AG09309 (cell line): ENCODE measurements at regions not wholly inside any gene's neighbourhood (a gene's known extent, or its start where the extent isn't known, plus 50 kb on each side); places are given as distances from the start of the nearest gene placed in this dataset.

ENCODE experiments used
- DNase-seq: peaks from one replicate; pipeline ENCODE4 v3.0.0-alpha.2; 2010; ENCODE audit warnings: low read depth
- H3K4me3 ChIP-seq: 2 replicates; pipeline ENCODE4 v1.5.1; 2011; ENCODE audit warnings: mild to moderate bottlenecking, low read depth, low read length, moderate library complexity; ENCODE audit not compliant: control insufficient read depth
- TF ChIP-seq, protein P1 (sequence below): IDR thresholded peaks from 2 replicates; pipeline ENCODE4 v1.5.1; 2011; ENCODE audit warnings: mild to moderate bottlenecking, low read depth, low read length, inconsistent platforms; ENCODE audit not compliant: insufficient read depth, control insufficient read depth; ENCODE audit errors: missing control alignments

DNA sequence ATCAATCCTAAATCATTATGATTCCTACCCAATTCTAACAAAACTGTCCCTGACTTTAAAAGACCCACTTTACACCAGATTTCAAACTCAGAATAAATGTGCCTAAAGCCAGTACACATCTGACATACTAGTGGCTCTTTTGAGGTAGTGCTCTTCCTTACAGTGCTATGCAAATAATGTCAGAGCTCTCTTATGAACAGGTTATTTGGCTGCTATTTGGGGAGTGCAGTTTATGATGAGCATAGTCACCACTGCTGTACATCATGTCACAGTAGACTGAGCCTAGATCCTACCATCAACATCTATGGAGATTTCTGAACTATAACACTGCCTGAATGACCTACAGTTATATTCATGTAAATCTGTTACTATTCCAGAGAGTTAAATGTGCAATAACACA, 50.4 kb upstream of the PAGE5 start:
- H3K4me3 ChIP-seq = no peak overlapping the region
- DNase-seq = no peak
- TF ChIP-seq, protein P1, sequence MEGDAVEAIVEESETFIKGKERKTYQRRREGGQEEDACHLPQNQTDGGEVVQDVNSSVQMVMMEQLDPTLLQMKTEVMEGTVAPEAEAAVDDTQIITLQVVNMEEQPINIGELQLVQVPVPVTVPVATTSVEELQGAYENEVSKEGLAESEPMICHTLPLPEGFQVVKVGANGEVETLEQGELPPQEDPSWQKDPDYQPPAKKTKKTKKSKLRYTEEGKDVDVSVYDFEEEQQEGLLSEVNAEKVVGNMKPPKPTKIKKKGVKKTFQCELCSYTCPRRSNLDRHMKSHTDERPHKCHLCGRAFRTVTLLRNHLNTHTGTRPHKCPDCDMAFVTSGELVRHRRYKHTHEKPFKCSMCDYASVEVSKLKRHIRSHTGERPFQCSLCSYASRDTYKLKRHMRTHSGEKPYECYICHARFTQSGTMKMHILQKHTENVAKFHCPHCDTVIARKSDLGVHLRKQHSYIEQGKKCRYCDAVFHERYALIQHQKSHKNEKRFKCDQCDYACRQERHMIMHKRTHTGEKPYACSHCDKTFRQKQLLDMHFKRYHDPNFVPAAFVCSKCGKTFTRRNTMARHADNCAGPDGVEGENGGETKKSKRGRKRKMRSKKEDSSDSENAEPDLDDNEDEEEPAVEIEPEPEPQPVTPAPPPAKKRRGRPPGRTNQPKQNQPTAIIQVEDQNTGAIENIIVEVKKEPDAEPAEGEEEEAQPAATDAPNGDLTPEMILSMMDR = no peak
